Panc1 (cell line): ENCODE measurements at regions not wholly inside any gene's neighbourhood (a gene's known extent, or its start where the extent isn't known, plus 50 kb on each side); places are given as distances from the start of the nearest gene placed in this dataset.
A peak's percentile ranks its signal among the peaks of the same experiment; 100 is the strongest.

Experiments used
- ATAC-seq: fragments of 200-7000 bp; cut with Tn5 transposase; 2 replicates; pipeline ENCODE4 v1.9.1; 2020; ENCODE audit warnings: mild to moderate bottlenecking, moderate library complexity
- BruUV-seq: library from RNA; stranded (reverse); fragments of 400-500 nt; replicated peaks from 2 replicates; lab custom pipeline; 2021; lab: Mats Ljungman, UMichigan
- CTCF ChIA-PET: fragments of 300-600 bp; sonication (Branson Sonifier 250); formaldehyde crosslinking; loops from one replicate; lab custom pipeline; 2022; ENCODE audit warnings: antibody characterized with exemption; lab: Charles Lee
- POLR2A ChIA-PET: fragments of 300-600 bp; sonication (Branson Sonifier 250); formaldehyde crosslinking; loops from one replicate; lab custom pipeline; 2022; ENCODE audit warnings: antibody characterized with exemption; lab: Charles Lee
- DNase-seq: peaks from one replicate; pipeline ENCODE4 v3.0.0-alpha.2; 2010; ENCODE audit warnings: low read depth, low spot score
- H3K27ac ChIP-seq: 2 replicates; pipeline ENCODE4 v1.5.1; 2011; ENCODE audit warnings: mild to moderate bottlenecking, low read length, inconsistent platforms
- H3K27me3 ChIP-seq: fragments of 200-500 bp; sonication (Bioruptor generic); 2 replicates; pipeline ENCODE4 v1.6.0; 2014; ENCODE audit warnings: low read length, inconsistent platforms; ENCODE audit not compliant: control insufficient read depth, insufficient read depth
- H3K36me3 ChIP-seq: fragments of 200-500 bp; sonication (Bioruptor generic); 2 replicates; pipeline ENCODE4 v1.5.1; 2014; ENCODE audit warnings: inconsistent platforms, mild to moderate bottlenecking, low read length, moderate library complexity; ENCODE audit not compliant: control insufficient read depth, insufficient read depth
- H3K4me1 ChIP-seq: 2 replicates; pipeline ENCODE4 v1.5.1; 2011; ENCODE audit warnings: inconsistent platforms, mild to moderate bottlenecking, low read length, moderate library complexity; ENCODE audit not compliant: control insufficient read depth, insufficient read depth
- H3K4me3 ChIP-seq, 2 experiments: 2 replicates each; pipeline ENCODE4 v1.5.1; 2011 to 2012; ENCODE audit warnings: low read depth in 2 of 2, low read length in 2 of 2, mild to moderate bottlenecking in 2 of 2, inconsistent platforms in 1 of 2, moderate library complexity in 1 of 2
- H3K9me3 ChIP-seq: fragments of 200-500 bp; sonication (Bioruptor generic); 2 replicates; pipeline ENCODE4 v1.5.1; 2014; ENCODE audit warnings: low read depth, mild to moderate bottlenecking, inconsistent platforms, low read length, moderate library complexity; ENCODE audit not compliant: control insufficient read depth, insufficient read depth
- CTCF ChIP-seq: fragments of 450-650 bp; IDR thresholded peaks from 2 replicates; pipeline ENCODE4 v1.5.1; 2017; ENCODE audit warnings: mild to moderate bottlenecking
- POLR2AphosphoS5 ChIP-seq: IDR thresholded peaks from 2 replicates; pipeline ENCODE4 v1.6.1; 2012; ENCODE audit warnings: mild to moderate bottlenecking, low read depth, low read length, moderate library complexity
- REST ChIP-seq, 2 experiments: IDR thresholded peaks; 2 replicates each; pipeline ENCODE4 v1.6.1; 2011 to 2012; ENCODE audit warnings: low read depth in 2 of 2, control low read depth in 1 of 2, low read length in 1 of 2, mild to moderate bottlenecking in 1 of 2, moderate library complexity in 1 of 2; ENCODE audit not compliant: insufficient read depth in 1 of 2
- SIN3A ChIP-seq: IDR thresholded peaks from 2 replicates; pipeline ENCODE4 v1.6.1; 2012; ENCODE audit warnings: low read depth, mild to moderate bottlenecking, low read length, moderate library complexity, borderline replicate concordance; ENCODE audit not compliant: insufficient read depth
- TCF7L2 ChIP-seq: IDR thresholded peaks from 2 replicates; pipeline ENCODE4 v1.6.1; 2011; ENCODE audit warnings: mild to moderate bottlenecking, low read depth, low read length, inconsistent platforms
- in situ Hi-C: cut with HindIII; loops from 2 replicates; pipeline ENCODE4 v1.10.0; 2016; ENCODE audit warnings: low sequenced_read_pairs, low pct_unique_long_range_greater_than_20kb
- intact Hi-C: fragments of 100-400 bp; cut with micrococcal nuclease; formaldehyde crosslinking; loops from one replicate; pipeline ENCODE4 v1.10.0; 2022; ENCODE audit not compliant: unreplicated experiment

GRCh38 chr11:70522593-70523311, 124.4 kb downstream of the CTTN start:
- no peaks in the 10 kb centered on the region; the same call in 1 of the 2 replicates for H3K4me1 ChIP-seq
- in situ Hi-C loops: no loop called here
- no peak for DNase-seq
- no peak overlapping the region for H3K27ac ChIP-seq
- no peak for TF ChIP-seq POLR2AphosphoS5
- TF ChIP-seq SIN3A: no peak
- no peak for TF ChIP-seq REST (IDR thresholded peaks at IDR 0.05; ENCODE audit: insufficient read depth in 1 of 2, low read depth in 2 of 2, low read length in 1 of 2)
- no peak for TF ChIP-seq CTCF
- no peak for TF ChIP-seq TCF7L2
- CTCF ChIA-PET: no interaction called here
- H3K27me3 ChIP-seq: 0 out of 2 replicates have a peak, but pooled peaks cover under 1% of the 10 kb centered on the region
- H3K9me3 ChIP-seq: no peaks in the 10 kb centered on the region
- POLR2A ChIA-PET: no interaction called here
- no peak overlapping the region for H3K4me3 ChIP-seq
- intact Hi-C loops: no loop called here
- no TSS peak for BruUV-seq
- ATAC-seq: 0 out of 2 replicates have a peak, but pooled peaks have one; percentile 5
- no peaks in the 10 kb centered on the region for H3K36me3 ChIP-seq

GRCh38 chr11:70523384-70524095, 125.2 kb downstream of the CTTN start:
- CTCF ChIA-PET: no interaction called here
- no peaks in the 10 kb centered on the region for H3K9me3 ChIP-seq
- no peaks in the 10 kb centered on the region for H3K27me3 ChIP-seq
- BruUV-seq: no TSS peak
- no peak overlapping the region for H3K4me3 ChIP-seq
- intact Hi-C loops: no loop called here
- H3K27ac ChIP-seq: no peak overlapping the region
- TF ChIP-seq POLR2AphosphoS5 (no peak), SIN3A (no peak), REST (IDR thresholded peaks at IDR 0.05; ENCODE audit: insufficient read depth in 1 of 2, low read depth in 2 of 2, low read length in 1 of 2) (no peak), TCF7L2 (no peak), CTCF (no peak)
- in situ Hi-C loops: no loop called here
- H3K36me3 ChIP-seq: no peaks in the 10 kb centered on the region
- ATAC-seq: no peak
- no peak for DNase-seq
- H3K4me1 ChIP-seq: no peaks in the 10 kb centered on the region; the same call in 1 of the 2 replicates
- POLR2A ChIA-PET: no interaction called here
